Fibroblast of pulmonary artery (primary cell): ENCODE measurements at regions not wholly inside any gene's neighbourhood (a gene's known extent, or its start where the extent isn't known, plus 50 kb on each side); places are given as distances from the start of the nearest gene placed in this dataset.

Experiments
- DNase-seq: peaks from one replicate; pipeline ENCODE4 v3.0.0-alpha.2; 2010; ENCODE audit warnings: low read depth
- H3K4me3 ChIP-seq: replicated peaks from 2 replicates; pipeline ENCODE4 v1.5.1; 2011; ENCODE audit warnings: low read depth, mild to moderate bottlenecking, control low read depth, low read length, moderate library complexity
- TF ChIP-seq, protein P1 (sequence below): IDR thresholded peaks from 2 replicates; pipeline ENCODE4 v1.5.1; 2011; ENCODE audit warnings: mild to moderate bottlenecking, control low read depth, low read length, inconsistent platforms; ENCODE audit errors: missing control alignments

DNA sequence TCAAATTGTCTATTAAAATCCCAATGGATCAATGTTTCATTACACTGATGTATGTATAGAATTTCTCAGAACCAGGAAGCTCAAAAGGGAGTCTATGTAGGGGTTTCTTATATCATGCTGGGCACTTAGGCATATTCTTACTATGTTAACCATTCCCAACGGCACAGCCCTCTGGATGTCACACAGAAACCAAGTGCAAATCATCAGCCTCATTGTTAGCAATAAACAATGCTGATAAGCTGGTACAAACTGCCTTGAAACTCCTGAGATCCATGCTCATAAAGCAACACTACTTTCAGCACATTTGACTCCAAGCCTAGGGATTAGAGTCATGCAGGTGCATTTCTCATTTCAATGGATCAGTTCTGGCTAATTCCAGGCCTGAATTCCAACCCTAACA is 730.2 kb upstream of the SLC39A10 start:
- DNase-seq: no peak
- TF ChIP-seq, protein P1, sequence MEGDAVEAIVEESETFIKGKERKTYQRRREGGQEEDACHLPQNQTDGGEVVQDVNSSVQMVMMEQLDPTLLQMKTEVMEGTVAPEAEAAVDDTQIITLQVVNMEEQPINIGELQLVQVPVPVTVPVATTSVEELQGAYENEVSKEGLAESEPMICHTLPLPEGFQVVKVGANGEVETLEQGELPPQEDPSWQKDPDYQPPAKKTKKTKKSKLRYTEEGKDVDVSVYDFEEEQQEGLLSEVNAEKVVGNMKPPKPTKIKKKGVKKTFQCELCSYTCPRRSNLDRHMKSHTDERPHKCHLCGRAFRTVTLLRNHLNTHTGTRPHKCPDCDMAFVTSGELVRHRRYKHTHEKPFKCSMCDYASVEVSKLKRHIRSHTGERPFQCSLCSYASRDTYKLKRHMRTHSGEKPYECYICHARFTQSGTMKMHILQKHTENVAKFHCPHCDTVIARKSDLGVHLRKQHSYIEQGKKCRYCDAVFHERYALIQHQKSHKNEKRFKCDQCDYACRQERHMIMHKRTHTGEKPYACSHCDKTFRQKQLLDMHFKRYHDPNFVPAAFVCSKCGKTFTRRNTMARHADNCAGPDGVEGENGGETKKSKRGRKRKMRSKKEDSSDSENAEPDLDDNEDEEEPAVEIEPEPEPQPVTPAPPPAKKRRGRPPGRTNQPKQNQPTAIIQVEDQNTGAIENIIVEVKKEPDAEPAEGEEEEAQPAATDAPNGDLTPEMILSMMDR: no peak
- H3K4me3 ChIP-seq: no peak overlapping the region

- H3K4me3 ChIP-seq: no peak overlapping the region
- TF ChIP-seq, protein P1: no peak
- DNase-seq: no peak
These were observed 731.3 kb upstream of the SLC39A10 start for GRCh38 chr2:194925742-194926141.

DNA sequence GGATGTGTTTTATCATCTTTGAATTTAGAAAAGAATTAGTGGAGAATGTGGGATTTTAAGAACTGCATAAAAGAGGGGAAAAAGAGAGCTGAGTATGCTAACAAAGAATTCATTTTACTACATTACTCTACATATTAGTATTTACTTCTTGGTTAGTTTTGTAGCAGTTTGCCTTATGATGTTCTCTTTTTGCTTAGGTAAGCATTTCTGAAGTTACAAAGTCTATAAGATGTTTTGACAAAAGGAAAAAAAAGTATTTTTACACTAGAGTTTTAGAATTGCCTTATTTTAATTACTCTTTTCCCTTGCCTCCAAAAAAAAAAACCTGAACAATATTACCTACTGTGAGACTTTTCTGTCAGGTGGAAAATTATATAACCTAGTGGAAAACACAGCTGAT is 739.5 kb upstream of the SLC39A10 start:
- no peak overlapping the region for H3K4me3 ChIP-seq
- TF ChIP-seq, protein P1: no peak
- no peak for DNase-seq

DNA sequence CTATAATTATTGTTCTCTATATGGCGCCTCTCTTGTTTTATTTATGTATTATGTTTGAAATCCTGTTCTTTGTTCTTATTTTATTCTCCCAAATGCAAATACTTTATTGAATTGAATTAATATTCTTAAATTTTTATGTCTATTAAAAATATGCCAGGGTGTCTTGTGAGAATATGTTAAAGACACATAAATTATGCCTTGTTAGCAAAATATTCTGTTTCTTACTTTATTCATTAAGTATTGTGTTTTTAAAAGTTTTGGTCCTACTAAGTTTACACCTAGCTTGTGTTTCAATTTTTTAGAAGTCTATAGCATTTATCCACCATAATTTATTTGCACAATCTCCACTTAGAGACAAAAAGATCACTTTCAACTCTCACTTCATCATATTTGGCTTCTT is 741.5 kb upstream of the SLC39A10 start:
- no peak for DNase-seq
- no peak overlapping the region for H3K4me3 ChIP-seq
- TF ChIP-seq, protein P1: no peak

- no peak overlapping the region for H3K4me3 ChIP-seq
- no peak for DNase-seq
- TF ChIP-seq, protein P1: no peak
These were observed 749.5 kb upstream of the SLC39A10 start for GRCh38 chr2:194907569-194907968.

DNA sequence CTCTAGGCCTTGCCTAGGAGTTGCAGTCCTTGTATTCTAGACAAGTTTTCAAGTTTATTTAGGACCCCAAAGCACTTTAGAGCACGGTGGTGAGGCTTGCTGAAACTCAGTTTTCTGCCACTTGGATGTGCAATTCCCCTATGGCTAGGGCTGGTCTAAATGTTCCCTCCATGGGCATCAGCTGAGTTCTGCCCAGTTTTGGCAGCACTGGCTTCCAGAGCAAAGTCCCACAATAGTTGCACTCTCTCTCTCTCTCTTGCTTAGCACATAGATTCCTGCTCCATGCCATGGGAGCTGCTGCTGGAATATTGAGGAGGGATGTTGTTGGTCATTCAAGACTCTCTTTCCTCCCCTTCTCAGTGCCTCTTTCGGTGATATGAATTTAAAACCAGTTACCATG is 760.2 kb upstream of the SLC39A10 start:
- DNase-seq: no peak
- H3K4me3 ChIP-seq: no peak overlapping the region
- TF ChIP-seq, protein P1: no peak

DNA sequence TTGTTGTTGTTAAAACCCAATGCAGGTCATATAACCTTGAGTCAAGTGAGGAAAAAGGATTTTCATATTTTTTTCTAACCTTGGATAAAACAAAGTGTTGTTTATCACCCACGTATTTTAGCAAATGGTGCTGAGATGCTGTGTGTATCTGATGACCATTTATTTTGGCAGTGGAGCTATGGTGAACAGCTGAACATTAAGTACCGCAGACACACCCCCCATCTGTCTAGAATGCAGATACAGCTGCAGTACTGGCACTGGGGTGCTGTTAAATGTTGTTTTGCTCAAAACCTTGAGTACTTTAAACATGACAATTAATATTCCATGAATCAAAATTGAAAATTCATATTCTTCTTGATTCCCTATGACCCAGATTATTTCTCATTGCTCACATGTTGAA is 773.3 kb upstream of the SLC39A10 start:
- DNase-seq: no peak
- TF ChIP-seq, protein P1: no peak
- no peak overlapping the region for H3K4me3 ChIP-seq
